CD14-positive monocyte (primary cell): ENCODE measurements at regions not wholly inside any gene's neighbourhood (a gene's known extent, or its start where the extent isn't known, plus 50 kb on each side); places are given as distances from the start of the nearest gene placed in this dataset.

Experiments
- DNase-seq, 3 donors: peaks; one replicate each; pipeline ENCODE4 v3.0.0-alpha.2; 2011 to 2022
- H2AFZ ChIP-seq: 2 replicates; pipeline ENCODE4 v1.6.0; 2012; ENCODE audit warnings: mild to moderate bottlenecking, low read depth, low read length, inconsistent platforms; ENCODE audit not compliant: insufficient read depth, poor library complexity, severe bottlenecking
- H3K27ac ChIP-seq, 2 donors: 1 replicate in 1 of 2; 2 replicates in 1 of 2; pipeline ENCODE4 v1.5.1; 2012 to 2013; ENCODE audit warnings: low read length in 2 of 2, control low read depth in 1 of 2, inconsistent platforms in 1 of 2, low read depth in 1 of 2, mild to moderate bottlenecking in 1 of 2
- H3K27me3 ChIP-seq, 2 donors: one replicate each; pipeline versions ENCODE4 v1.6.0 to v1.6.1; 2011 to 2013; ENCODE audit warnings: low read length in 2 of 2; ENCODE audit not compliant: control insufficient read depth in 2 of 2, insufficient read depth in 2 of 2
- H3K36me3 ChIP-seq, 2 donors: replicated peaks in 1 of 2; 1 replicate in 1 of 2; 2 replicates in 1 of 2; pipeline versions ENCODE4 v1.5.1 to v1.6.1; 2012 to 2013; ENCODE audit warnings: low read length in 2 of 2, control low read depth in 1 of 2, inconsistent platforms in 1 of 2, mild to moderate bottlenecking in 1 of 2; ENCODE audit not compliant: insufficient read depth in 2 of 2, control insufficient read depth in 1 of 2
- H3K4me1 ChIP-seq, 2 donors: 1 replicate in 1 of 2; 2 replicates in 1 of 2; pipeline versions ENCODE4 v1.5.1 to v1.6.1; 2012 to 2013; ENCODE audit warnings: low read length in 2 of 2, control low read depth in 1 of 2, inconsistent platforms in 1 of 2, mild to moderate bottlenecking in 1 of 2, moderate library complexity in 1 of 2; ENCODE audit not compliant: insufficient read depth in 2 of 2, control insufficient read depth in 1 of 2
- H3K4me2 ChIP-seq: replicated peaks from 2 replicates; pipeline ENCODE3; 2012; ENCODE audit warnings: low read length, moderate library complexity, mild to moderate bottlenecking; ENCODE audit not compliant: poor library complexity, severe bottlenecking; ENCODE audit errors: extremely low read depth
- H3K4me3 ChIP-seq, 3 experiments: fragments of 200-600 bp in 1 of 3; sonication (generic) in 1 of 3; replicated peaks in 1 of 3; 1 replicate in 2 of 3; 2 replicates in 1 of 3; pipeline ENCODE4 v1.5.1; 2011 to 2013; ENCODE audit warnings: low read length in 3 of 3, mild to moderate bottlenecking in 3 of 3, control low read depth in 2 of 3, low read depth in 2 of 3, inconsistent platforms in 1 of 3, moderate library complexity in 1 of 3
- H3K79me2 ChIP-seq: 2 replicates; pipeline ENCODE4 v1.6.0; 2012; ENCODE audit warnings: mild to moderate bottlenecking, control low read depth, inconsistent platforms, low read length, moderate library complexity; ENCODE audit not compliant: insufficient read depth
- H3K9ac ChIP-seq: 2 replicates; pipeline ENCODE4 v1.6.0; 2017; ENCODE audit warnings: low read length, mild to moderate bottlenecking; ENCODE audit not compliant: insufficient read depth, poor library complexity, severe bottlenecking
- H3K9me3 ChIP-seq, 2 donors: replicated peaks in 1 of 2; 1 replicate in 1 of 2; 2 replicates in 1 of 2; pipeline versions ENCODE4 v1.5.1 to v1.6.1; 2012 to 2013; ENCODE audit warnings: low read length in 2 of 2, control low read depth in 1 of 2; ENCODE audit not compliant: control insufficient read depth in 1 of 2, insufficient read depth in 1 of 2
- H4K20me1 ChIP-seq: 2 replicates; pipeline ENCODE4 v1.6.0; 2012; ENCODE audit warnings: mild to moderate bottlenecking, low read length, control low read depth, moderate library complexity; ENCODE audit not compliant: insufficient read depth
- H3K27ac Mint-ChIP-seq, 7 donors: one replicate each; pipeline ENCODE4 v1.8.0; 2020; ENCODE audit warnings: mild to moderate bottlenecking in 7 of 7, mixed read lengths in 7 of 7, moderate library complexity in 6 of 7, inconsistent platforms in 2 of 7
- H3K27me3 Mint-ChIP-seq, 3 donors: one replicate each; pipeline ENCODE4 v1.8.0; 2021 to 2022; ENCODE audit warnings: low read depth in 3 of 3, mild to moderate bottlenecking in 3 of 3, mixed read lengths in 3 of 3, moderate library complexity in 3 of 3, inconsistent platforms in 1 of 3
- H3K36me3 Mint-ChIP-seq, 2 donors: one replicate each; pipeline ENCODE4 v1.8.0; 2020; ENCODE audit warnings: mixed read lengths in 2 of 2, inconsistent platforms in 1 of 2, mild to moderate bottlenecking in 1 of 2
- H3K4me1 Mint-ChIP-seq: one replicate; pipeline ENCODE4 v1.8.0; 2020; ENCODE audit warnings: mild to moderate bottlenecking, mixed read lengths
- H3K4me3 Mint-ChIP-seq, 2 donors: one replicate each; pipeline ENCODE4 v1.8.0; 2020; ENCODE audit warnings: mild to moderate bottlenecking in 2 of 2, mixed read lengths in 2 of 2, moderate library complexity in 1 of 2
- H3K9me3 Mint-ChIP-seq, 7 donors: one replicate each; pipeline ENCODE4 v1.8.0; 2020 to 2022; ENCODE audit warnings: mixed read lengths in 7 of 7, mild to moderate bottlenecking in 6 of 7, moderate library complexity in 6 of 7, inconsistent platforms in 2 of 7
- CTCF ChIP-seq: fragments of 200-600 bp; IDR thresholded peaks from one replicate; pipeline ENCODE4 v1.8.0; 2022; ENCODE audit warnings: antibody characterized with exemption, mild to moderate bottlenecking
- WGBS: methylation state at CpG from one replicate; pipeline ENCODE4 v1.1.5; 2013; ENCODE audit warnings: missing lambda C conversion rate; ENCODE audit not compliant: insufficient coverage; 5-methylcytosine and 5-hydroxymethylcytosine counted together
- intact Hi-C, 2 donors: fragments of 100-400 bp; cut with micrococcal nuclease; formaldehyde crosslinking; loops; one replicate each; pipeline versions ENCODE4 v1.15.0 to v1.15.1; 2023

- Histone ChIP-seq H3K27me3 (no peaks in the 10 kb centered on the region), H3K4me3 (no peak overlapping the region), H2AFZ (no peak overlapping the region), H3K79me2 (no peaks in the 10 kb centered on the region), H4K20me1 (no peaks in the 10 kb centered on the region), H3K27ac (no peak overlapping the region), H3K4me1 (no peaks in the 10 kb centered on the region), H3K9ac (no peak overlapping the region), H3K36me3 (no peaks in the 10 kb centered on the region), H3K9me3 (peaks cover 0 to 3% of the 10 kb centered on the region in 2 donors), H3K4me2 (no peak overlapping the region)
- DNase-seq, result no peak
- Mint-ChIP-seq H3K27me3 (peaks cover 0 to 2% (median 2%) of the 10 kb centered on the region in 3 donors), H3K27ac (no peak overlapping the region), H3K4me1 (no peaks in the 10 kb centered on the region), H3K36me3 (no peaks in the 10 kb centered on the region), H3K9me3 (peaks cover 0 to 6% (median 2%) of the 10 kb centered on the region in 7 donors), H3K4me3 (no peak overlapping the region)
- TF ChIP-seq CTCF, result no peak
- 89% methylated on average over 4 of the region's 4 CpGs for WGBS
- intact Hi-C loops, result no loop called here
Observed at GRCh38 chr2:17252258-17252657, 266.0 kb downstream of the RAD51AP2 start.

GRCh38 chr2:17251171-17251570, 267.1 kb downstream of the RAD51AP2 start:
- H3K27ac ChIP-seq, result no peak overlapping the region
- no peak overlapping the region for H3K9ac ChIP-seq
- peak overlapping the region in 1 of 7 donors; percentile 18 for H3K27ac Mint-ChIP-seq
- no peaks in the 10 kb centered on the region for H3K79me2 ChIP-seq
- H3K4me1 Mint-ChIP-seq, result no peaks in the 10 kb centered on the region
- no peak for DNase-seq
- H2AFZ ChIP-seq, result no peak overlapping the region
- no peak for TF ChIP-seq CTCF
- H3K4me1 ChIP-seq, result no peaks in the 10 kb centered on the region
- no peaks in the 10 kb centered on the region for H3K36me3 ChIP-seq
- 82% methylated on average over 4 of the region's 5 CpGs for WGBS
- intact Hi-C loops, result no loop called here
- H3K9me3 Mint-ChIP-seq, result peaks cover 0 to 4% (median 2%) of the 10 kb centered on the region in 7 donors
- no peaks in the 10 kb centered on the region for H4K20me1 ChIP-seq
- H3K27me3 Mint-ChIP-seq, result peaks cover 0 to 2% (median 2%) of the 10 kb centered on the region in 3 donors
- H3K4me3 Mint-ChIP-seq, result no peak overlapping the region
- no peaks in the 10 kb centered on the region for H3K36me3 Mint-ChIP-seq
- H3K4me3 ChIP-seq, result no peak overlapping the region
- no peak overlapping the region for H3K4me2 ChIP-seq
- H3K9me3 ChIP-seq, result peaks cover 0 to 3% of the 10 kb centered on the region in 2 donors
- no peaks in the 10 kb centered on the region for H3K27me3 ChIP-seq
